ENCODE measurements at regions not wholly inside any gene's neighbourhood (a gene's known extent, or its start where the extent isn't known, plus 50 kb on each side); places are given as distances from the start of the nearest gene placed in this dataset.

DNA sequence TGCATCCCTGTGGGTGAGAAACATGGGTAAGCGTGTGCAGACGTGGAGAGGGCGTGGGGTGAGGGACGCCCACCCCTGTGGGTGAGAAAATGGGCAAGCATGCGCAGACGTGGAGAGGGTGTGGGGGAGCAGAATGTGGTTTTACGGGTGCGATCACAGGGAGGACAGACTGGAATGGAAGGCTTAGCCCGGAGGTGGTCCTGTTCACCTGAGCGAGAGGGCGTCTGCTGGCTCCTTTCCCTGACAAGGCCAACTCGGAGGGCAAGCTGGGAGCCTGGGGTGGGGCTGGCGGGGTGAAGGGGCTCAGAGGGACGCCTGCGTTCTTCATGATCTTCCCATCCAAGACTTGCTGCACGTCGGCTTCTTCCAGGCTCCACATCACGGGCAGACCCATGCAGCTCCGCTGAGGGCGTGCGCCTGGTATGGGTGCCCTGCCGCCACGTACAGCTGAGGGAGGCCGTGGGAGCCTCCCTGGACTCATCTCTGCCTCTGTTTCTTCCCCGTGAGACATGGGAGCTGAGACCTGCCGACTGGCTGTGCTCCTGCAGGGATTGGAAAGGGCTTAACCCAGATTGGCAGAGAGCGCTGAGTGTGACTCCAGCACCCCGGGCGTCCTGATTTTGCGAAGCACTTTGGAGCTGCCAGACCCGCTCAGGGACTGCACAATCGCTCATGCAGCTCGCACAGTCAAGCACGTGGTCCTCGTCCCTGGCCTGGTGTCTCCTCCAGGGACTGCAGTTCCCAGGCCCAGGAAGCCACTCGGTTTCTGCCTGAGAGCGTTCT, 74.3 kb upstream of the SHH start:
- TF ChIP-seq, protein P1, sequence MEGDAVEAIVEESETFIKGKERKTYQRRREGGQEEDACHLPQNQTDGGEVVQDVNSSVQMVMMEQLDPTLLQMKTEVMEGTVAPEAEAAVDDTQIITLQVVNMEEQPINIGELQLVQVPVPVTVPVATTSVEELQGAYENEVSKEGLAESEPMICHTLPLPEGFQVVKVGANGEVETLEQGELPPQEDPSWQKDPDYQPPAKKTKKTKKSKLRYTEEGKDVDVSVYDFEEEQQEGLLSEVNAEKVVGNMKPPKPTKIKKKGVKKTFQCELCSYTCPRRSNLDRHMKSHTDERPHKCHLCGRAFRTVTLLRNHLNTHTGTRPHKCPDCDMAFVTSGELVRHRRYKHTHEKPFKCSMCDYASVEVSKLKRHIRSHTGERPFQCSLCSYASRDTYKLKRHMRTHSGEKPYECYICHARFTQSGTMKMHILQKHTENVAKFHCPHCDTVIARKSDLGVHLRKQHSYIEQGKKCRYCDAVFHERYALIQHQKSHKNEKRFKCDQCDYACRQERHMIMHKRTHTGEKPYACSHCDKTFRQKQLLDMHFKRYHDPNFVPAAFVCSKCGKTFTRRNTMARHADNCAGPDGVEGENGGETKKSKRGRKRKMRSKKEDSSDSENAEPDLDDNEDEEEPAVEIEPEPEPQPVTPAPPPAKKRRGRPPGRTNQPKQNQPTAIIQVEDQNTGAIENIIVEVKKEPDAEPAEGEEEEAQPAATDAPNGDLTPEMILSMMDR (conservative IDR thresholded peaks at IDR 0.05 in 1 of 2, IDR thresholded peaks at IDR 0.05 in 1 of 2; ENCODE audit: extremely low read depth in 1 of 2, insufficient read depth in 1 of 2, low read depth in 1 of 2, low read length in 2 of 2), result no peak
- no peak for TF ChIP-seq EZH2 (IDR thresholded peaks at IDR 0.05; ENCODE audit: borderline replicate concordance, low read length)

Measured in mammary epithelial cell (primary cell).